ENCODE measurements at regions not wholly inside any gene's neighbourhood (a gene's known extent, or its start where the extent isn't known, plus 50 kb on each side); places are given as distances from the start of the nearest gene placed in this dataset.
"Not testable (repeated sequence)": the region's sequence is repeated elsewhere in the genome, so short reads cannot be mapped to it uniquely, and the experiment has no call there.

- no peak for DNase-seq (ENCODE audit: low read depth, low spot score)
Measured at GRCh38 chr3:137300703-137301102, 342.9 kb downstream of the IL20RB start.

GRCh38 chr3:137304313-137305056 is 346.7 kb downstream of the IL20RB start:
- no peak for DNase-seq (ENCODE audit: low read depth, low spot score)

GRCh38 chr3:137324114-137324513 is 366.3 kb downstream of the IL20RB start:
- DNase-seq (ENCODE audit: low read depth, low spot score), result no peak

- DNase-seq (ENCODE audit: low read depth, low spot score), result no peak
Measured at GRCh38 chr3:137325170-137325569, 367.4 kb downstream of the IL20RB start.

GRCh38 chr3:137325934-137326333 is 368.2 kb downstream of the IL20RB start:
- DNase-seq (ENCODE audit: low read depth, low spot score), result no peak

GRCh38 chr3:137329594-137329993 is 371.8 kb downstream of the IL20RB start:
- DNase-seq (ENCODE audit: low read depth, low spot score), result no peak

GRCh38 chr3:137330246-137330645 is 372.5 kb downstream of the IL20RB start:
- no peak for DNase-seq (ENCODE audit: low read depth, low spot score)

- no peak for DNase-seq (ENCODE audit: low read depth, low spot score)
Measured at GRCh38 chr3:137332297-137332696, 374.5 kb downstream of the IL20RB start.

GRCh38 chr3:137335478-137335877 is 377.7 kb downstream of the IL20RB start:
- no peak for DNase-seq (ENCODE audit: low read depth, low spot score)

GRCh38 chr3:137338400-137338799 is 380.6 kb downstream of the IL20RB start:
- not testable (repeated sequence) for DNase-seq (ENCODE audit: low read depth, low spot score)

- DNase-seq (ENCODE audit: low read depth, low spot score), result no peak
Measured at GRCh38 chr3:137343283-137343682, 385.5 kb downstream of the IL20RB start.

- DNase-seq (ENCODE audit: low read depth, low spot score), result no peak
Measured at GRCh38 chr3:137347132-137347531, 389.3 kb downstream of the IL20RB start.

GRCh38 chr3:137347817-137348368 is 390.1 kb downstream of the IL20RB start:
- DNase-seq (ENCODE audit: low read depth, low spot score), result no peak

- DNase-seq (ENCODE audit: low read depth, low spot score), result no peak
Measured at GRCh38 chr3:137348936-137349335, 391.2 kb downstream of the IL20RB start.

- no peak for DNase-seq (ENCODE audit: low read depth, low spot score)
Measured at GRCh38 chr3:137349557-137350348, 392.0 kb downstream of the IL20RB start.

GRCh38 chr3:137360531-137361201 is 402.9 kb downstream of the IL20RB start:
- DNase-seq (ENCODE audit: low read depth, low spot score), result no peak

- no peak for DNase-seq (ENCODE audit: low read depth, low spot score)
Measured at GRCh38 chr3:137382005-137382594, 382.0 kb upstream of the SOX14 start.

- no peak for DNase-seq (ENCODE audit: low read depth, low spot score)
Measured at GRCh38 chr3:137385922-137386321, 378.2 kb upstream of the SOX14 start.

GRCh38 chr3:137409584-137409983 is 354.5 kb upstream of the SOX14 start:
- DNase-seq (ENCODE audit: low read depth, low spot score), result no peak

- no peak for DNase-seq (ENCODE audit: low read depth, low spot score)
Measured at GRCh38 chr3:137410028-137410427, 354.1 kb upstream of the SOX14 start.

- no peak for DNase-seq (ENCODE audit: low read depth, low spot score)
Measured at GRCh38 chr3:137420198-137420995, 343.7 kb upstream of the SOX14 start.
